Glomerular visceral epithelial cell (primary cell): ENCODE measurements at regions not wholly inside any gene's neighbourhood (a gene's known extent, or its start where the extent isn't known, plus 50 kb on each side); places are given as distances from the start of the nearest gene placed in this dataset.
"Not testable (repeated sequence)": the region's sequence is repeated elsewhere in the genome, so short reads cannot be mapped to it uniquely, and the experiment has no call there.

Source experiments
- DNase-seq: peaks from one replicate; pipeline ENCODE4 v3.0.0-alpha.2; 2016; ENCODE audit errors: extremely low spot score

DNA sequence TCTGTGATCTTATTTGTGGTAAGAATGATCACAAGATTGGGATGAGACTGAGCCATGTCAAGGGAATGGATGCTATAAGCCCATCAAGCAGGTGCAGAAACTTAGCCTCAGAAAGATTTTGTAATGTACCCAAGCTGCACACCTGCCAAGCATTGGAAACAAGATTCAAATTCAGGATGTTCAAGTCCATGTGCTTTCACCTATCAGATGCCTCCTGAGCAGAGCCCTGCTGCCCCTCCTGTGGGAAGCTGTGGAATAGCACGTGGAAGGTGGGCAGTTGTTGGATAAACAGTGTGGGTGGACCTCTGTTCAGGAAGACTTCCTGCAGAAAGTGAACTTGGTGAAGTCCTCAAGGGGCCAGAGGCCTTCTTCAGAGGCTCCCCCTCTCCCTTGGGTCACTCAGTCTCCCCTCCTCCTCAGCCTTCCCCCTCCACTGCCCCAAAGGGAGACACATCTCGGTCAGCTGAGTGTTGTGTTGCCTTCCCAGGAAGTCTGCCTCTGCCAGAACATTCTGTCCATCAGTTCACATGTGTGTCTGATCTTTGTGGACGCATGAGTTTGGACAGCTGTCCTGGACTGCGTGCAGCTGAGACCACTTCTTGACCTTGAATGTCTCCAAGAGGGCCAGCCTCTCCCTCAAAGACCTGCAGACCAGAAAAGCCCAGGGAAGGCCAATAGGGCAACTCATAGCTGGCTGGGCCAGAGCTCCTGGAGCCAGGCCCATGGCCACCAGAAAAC is 186.1 kb downstream of the INHBB start:
- no peak for DNase-seq

GRCh38 chr2:120533625-120534024 is 187.7 kb downstream of the INHBB start:
- DNase-seq, result no peak

- DNase-seq, result no peak
Measured at GRCh38 chr2:120534457-120534856, 188.5 kb downstream of the INHBB start.

- no peak for DNase-seq
Measured at GRCh38 chr2:120535081-120535480, 189.1 kb downstream of the INHBB start.

- DNase-seq, result no peak
Measured at GRCh38 chr2:120536141-120536540, 190.2 kb downstream of the INHBB start.

DNA sequence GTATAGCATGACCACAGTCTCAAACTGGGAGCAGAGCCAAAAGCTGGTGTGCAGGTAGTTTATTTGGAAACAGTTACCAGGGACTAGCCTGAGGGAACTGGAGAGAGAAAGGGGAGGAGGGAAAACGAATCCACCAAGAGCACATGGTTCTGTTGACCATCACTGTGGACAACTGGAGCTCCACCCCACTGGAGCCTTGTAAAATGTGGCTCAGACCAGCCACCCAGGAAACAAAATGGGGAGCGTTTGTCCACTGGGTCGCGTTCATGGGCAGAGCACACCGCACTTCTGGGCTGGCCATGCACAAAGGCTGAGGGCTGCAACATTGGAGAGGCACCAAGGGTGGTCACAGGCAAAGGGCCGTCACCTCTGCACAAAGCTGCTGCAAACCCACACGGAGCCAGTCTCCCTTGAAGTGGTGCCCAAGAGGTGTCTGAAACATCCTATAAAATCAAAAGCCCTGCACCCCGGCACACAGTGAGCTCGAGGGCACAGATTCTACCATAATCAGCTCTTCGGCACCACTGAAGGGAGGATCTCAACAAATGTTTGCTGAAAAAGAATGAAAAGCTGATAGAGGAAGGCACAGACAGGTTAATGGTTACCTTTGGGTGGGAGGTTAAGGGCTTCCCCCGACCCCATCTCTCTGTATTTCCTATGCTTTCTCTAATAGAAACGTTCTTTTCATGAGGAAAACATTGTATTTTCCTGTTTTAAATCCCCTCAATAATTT is 192.9 kb downstream of the INHBB start:
- no peak for DNase-seq

GRCh38 chr2:120539424-120539936 is 193.5 kb downstream of the INHBB start:
- no peak for DNase-seq

DNA sequence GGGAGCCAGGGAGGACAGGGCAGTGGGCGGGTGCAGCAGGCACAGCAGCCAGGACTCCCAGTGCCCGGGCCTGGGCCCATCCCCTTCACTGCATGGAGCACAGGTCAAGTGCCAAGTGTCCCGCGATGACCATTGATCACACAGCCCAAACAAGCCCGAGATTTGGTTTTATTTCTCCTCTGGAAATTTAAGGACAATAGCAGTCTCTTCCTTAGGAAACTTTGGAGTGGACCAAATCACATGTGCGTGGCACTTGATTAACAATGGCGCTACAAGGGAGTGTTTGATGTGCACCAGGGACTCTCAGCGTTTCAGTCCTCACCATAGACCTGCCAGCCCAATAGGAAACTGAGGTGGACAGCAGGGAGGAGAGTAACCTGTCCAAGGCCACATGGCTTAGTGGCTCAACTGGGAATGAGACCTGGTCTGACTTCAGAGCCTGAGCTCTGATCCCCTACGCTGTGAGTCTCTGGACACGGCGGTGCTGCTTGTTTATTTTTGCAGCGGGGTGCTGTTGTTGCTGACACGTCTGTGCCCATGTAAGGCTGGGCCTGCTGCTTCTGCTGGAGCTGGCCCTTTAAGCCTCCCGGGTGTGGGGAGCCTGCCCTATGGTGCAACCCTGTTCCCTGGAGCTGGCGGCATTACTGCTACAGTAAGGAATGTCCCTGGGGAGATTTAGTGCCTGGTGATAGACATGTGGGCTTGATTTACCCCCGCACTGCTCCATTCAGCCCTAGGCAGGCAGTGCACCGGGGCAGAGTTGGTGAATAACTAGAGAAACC is 194.2 kb downstream of the INHBB start:
- DNase-seq, result peak; percentile 79

GRCh38 chr2:120540719-120541552 is 194.7 kb upstream of the GLI2 start:
- no peak for DNase-seq

- no peak for DNase-seq
Measured at GRCh38 chr2:120541553-120541932, 194.1 kb upstream of the GLI2 start.

DNA sequence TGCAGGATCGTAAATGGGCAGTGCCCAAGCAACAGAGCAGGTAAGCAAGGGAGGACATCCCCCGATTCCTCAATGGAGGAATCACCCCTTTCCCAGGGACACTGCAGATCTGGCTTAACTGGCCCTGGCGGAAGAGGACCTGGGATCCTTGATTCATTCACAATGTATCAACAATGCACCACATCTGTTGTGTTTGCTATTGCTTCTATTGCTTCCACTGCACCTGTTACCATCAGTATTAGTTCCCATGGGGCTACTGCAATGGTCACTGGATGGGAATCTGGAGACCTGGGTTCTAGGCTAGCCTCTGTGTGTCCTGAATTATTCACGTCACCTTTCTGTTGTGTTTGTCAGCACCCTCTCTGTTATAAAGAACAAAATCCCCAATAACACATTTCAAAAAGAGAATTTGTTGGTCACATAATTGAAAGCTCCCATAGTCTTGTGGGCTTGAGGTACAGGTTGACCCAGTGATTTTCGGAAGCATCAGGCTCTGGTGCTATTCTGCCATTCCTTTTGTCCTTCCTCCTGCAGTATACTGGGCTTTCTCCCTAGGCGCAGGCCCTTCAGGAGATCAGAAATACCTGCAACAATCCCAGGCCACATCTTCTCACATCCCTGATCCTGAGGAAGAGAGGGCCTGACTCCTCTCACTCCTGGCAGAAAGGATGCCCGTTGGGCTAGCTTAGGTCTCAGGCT is 193.5 kb upstream of the GLI2 start:
- no peak for DNase-seq

GRCh38 chr2:120542911-120543527 is 192.6 kb upstream of the GLI2 start:
- no peak for DNase-seq

DNA sequence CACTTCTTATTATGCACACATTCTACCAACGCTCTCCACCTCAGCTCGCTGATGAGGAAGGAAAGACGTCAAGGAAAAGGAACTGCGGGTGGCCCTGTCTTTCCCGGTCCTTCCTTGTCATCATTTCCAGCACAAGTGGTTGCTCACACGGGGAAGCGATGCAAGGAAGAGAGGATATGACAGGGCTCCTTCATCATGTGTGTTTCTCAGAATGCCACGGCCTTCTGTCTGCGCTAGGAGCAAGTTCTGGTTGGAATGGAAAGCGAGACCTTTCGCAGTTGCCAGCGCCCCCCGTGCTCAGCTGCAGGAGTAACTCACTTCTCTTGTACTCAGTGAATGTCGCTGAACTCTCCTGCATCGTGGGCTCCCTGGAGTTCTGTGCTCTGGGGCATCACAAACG is 191.8 kb upstream of the GLI2 start:
- DNase-seq, result no peak

DNA sequence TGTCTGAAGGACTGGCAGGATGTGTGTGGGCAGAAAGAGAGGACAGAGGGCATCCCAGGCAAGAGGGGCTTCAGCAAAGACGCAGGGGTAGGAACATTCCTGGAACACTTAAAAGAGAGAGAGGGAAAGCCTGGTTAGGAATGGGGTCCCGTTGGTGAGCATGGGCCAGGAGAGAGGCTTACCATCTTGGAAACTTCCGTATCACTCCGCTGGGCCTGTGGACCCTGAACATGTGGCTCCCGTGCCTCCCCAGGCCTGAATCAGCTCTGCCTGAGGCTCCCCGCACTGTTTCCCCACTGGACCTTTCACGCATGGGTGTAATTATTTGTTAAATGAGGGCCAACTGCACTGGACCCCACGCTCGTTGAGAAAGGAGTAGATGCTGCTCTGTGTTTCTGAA is 191.1 kb upstream of the GLI2 start:
- DNase-seq, result no peak

GRCh38 chr2:120545007-120545406 is 190.7 kb upstream of the GLI2 start:
- DNase-seq, result not testable (repeated sequence)

- no peak for DNase-seq
Measured at GRCh38 chr2:120545521-120546047, 190.1 kb upstream of the GLI2 start.

DNA sequence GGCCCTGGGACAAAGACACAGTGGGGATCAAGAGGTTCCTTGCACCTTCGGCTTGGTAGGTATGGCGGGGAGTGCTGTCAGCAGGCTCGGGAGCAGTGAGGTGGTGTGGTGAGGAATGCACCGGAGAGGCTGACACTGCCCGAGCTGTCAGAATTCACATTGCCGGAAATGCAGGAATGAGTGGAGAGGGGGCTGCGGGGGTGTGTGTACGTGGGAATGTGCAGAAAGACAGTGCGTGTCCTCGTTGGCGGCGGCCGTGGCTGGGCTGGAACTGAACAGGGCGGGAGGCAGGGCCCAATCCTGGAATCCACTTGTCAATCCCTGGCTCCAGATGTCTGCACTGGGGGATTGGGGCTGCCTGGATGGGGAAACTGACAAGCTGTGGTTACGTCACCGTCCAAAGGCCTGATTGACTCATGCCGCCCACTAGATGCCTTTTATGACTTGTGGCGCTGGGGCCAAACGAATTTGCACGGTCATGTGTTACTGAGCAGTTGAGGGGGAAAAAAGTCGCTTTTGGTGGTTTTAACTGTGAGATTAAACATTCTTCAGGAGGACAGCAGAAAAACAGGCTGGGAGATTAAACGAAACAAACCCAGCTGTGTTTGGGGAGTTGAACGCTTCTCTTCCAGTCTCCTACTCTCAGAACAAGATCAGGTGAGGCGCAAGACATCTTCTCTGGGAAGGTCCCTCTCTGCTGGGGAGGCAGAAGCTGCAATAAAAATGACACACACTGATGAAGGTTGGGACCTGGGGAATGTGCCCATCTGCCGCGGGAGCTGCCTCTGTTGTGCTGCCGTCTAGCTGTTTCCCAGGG is 189.4 kb upstream of the GLI2 start:
- DNase-seq, result peak; percentile 91

GRCh38 chr2:120546865-120547390 is 188.7 kb upstream of the GLI2 start:
- no peak for DNase-seq

GRCh38 chr2:120547662-120548061 is 188.0 kb upstream of the GLI2 start:
- DNase-seq, result no peak
